Skeletal muscle satellite cell (primary cell): ENCODE measurements at regions not wholly inside any gene's neighbourhood (a gene's known extent, or its start where the extent isn't known, plus 50 kb on each side); places are given as distances from the start of the nearest gene placed in this dataset.

Source experiments
- H3K27me3 ChIP-seq: 2 replicates; pipeline ENCODE4 v1.7.0; 2013; ENCODE audit warnings: low read length; ENCODE audit not compliant: control insufficient read depth, insufficient read depth
- H3K36me3 ChIP-seq: 2 replicates; pipeline ENCODE4 v1.7.0; 2013; ENCODE audit warnings: mild to moderate bottlenecking, control low read depth, low read length; ENCODE audit not compliant: insufficient read depth
- H3K4me1 ChIP-seq: 2 replicates; pipeline ENCODE4 v1.7.0; 2013; ENCODE audit warnings: low read length; ENCODE audit not compliant: control insufficient read depth, insufficient read depth
- H3K4me2 ChIP-seq: 2 replicates; pipeline ENCODE4 v1.7.0; 2013; ENCODE audit warnings: mild to moderate bottlenecking, low read length
- H3K4me3 ChIP-seq: 2 replicates; pipeline ENCODE4 v1.7.0; 2013; ENCODE audit warnings: low read length
- H3K9ac ChIP-seq: 2 replicates; pipeline ENCODE4 v1.7.0; 2013; ENCODE audit warnings: mild to moderate bottlenecking, low read depth, low read length, moderate library complexity
- H3K9me3 ChIP-seq: replicated peaks from 2 replicates; pipeline ENCODE4 v1.7.0; 2013; ENCODE audit warnings: mild to moderate bottlenecking, control low read depth, low read length

DNA sequence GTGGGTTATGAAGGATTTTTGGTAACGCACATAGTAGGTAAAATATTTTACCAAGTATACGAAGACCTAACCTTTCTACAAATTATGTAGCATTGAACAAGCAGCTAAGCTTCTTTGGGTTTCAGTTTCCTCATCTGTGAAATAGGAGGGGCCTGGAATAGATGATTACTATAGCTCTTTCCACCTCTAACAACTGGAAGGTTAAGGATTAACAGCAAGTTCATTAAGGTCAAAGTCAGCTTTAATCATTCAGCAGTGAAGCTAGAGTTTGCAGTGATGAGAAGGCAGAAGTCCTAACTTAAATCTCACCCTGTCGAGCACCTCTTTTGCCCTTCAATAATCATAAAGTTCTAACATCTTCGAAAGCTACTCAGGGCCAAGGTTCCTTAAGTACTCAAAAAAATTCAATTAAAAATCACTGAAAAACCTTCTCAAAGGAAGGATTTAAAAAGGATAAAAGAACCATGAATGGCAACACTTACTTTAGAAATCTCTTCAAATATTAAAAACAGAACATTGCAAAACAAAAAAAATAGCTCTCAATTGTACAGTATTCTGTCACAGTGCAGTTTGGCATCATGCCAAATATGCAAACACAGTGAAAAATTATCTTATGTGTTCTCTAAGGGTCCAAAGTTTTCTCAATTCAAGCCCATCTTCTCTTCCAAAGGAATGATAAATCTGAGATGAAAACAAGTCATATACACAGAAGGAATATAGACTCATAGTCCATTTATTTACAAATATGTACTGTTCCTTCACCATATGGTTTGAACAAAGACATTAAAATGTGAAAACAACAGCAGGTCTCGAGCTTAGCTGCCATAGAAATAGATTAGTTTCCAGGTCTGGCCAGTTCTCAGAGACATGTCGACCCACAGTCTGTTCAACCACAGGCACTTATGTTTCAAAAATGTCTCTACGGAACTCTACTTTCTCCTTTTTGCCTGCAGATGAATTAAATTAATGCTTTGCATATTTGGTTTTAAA is 152.0 kb upstream of the SLC13A1 start:
- H3K36me3 ChIP-seq, result no peaks in the 10 kb centered on the region
- H3K9me3 ChIP-seq, result no peaks in the 10 kb centered on the region
- no peak overlapping the region for H3K9ac ChIP-seq
- H3K4me1 ChIP-seq, result peaks cover 3% of the 10 kb centered on the region
- no peaks in the 10 kb centered on the region for H3K27me3 ChIP-seq
- H3K4me2 ChIP-seq, result no peak overlapping the region
- no peak overlapping the region for H3K4me3 ChIP-seq

DNA sequence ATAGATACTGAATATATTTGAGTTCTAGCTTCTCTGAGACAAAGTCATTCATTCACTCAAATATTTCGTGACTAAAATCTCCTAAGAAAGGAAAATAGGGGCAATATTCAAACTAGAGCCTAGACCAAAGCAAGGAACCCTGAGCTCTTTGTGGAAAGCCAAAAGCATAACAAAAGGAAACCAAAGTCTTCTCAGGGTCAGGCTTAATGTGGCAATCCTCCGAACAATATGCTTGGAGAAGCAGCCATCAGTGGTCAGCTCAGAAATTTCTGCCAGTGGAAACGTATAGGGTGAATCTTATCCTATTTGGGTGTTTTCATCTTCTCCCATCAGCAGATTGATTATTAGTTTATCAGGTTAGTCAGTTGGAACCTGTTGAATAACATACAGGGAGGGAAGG is 151.3 kb upstream of the SLC13A1 start:
- Histone ChIP-seq H3K27me3 (no peaks in the 10 kb centered on the region), H3K4me2 (no peak overlapping the region)

DNA sequence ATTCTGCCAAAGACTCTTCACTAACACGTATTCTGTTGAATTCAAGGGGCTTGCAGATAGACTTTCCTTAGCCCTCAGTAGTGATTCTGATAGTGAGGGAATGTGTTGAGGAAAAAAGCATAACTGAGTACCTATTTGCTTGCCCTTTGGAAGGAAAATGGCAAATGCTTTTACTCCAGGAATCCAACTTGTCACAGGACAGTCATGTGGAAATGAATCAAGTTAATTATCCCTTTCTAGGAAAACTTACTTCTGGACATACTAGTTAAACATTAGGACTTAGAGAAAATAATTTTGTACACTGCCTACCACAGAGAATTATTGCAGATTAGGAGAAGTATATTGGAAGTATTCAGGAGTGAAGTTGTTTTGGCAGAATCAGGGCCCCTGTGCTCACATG is 148.9 kb upstream of the SLC13A1 start:
- no peaks in the 10 kb centered on the region for H3K36me3 ChIP-seq

More for the DNA sequence above, 151.3 kb upstream of the SLC13A1 start:
- Histone ChIP-seq H3K9ac (no peak overlapping the region), H3K36me3 (no peaks in the 10 kb centered on the region), H3K4me3 (no peak overlapping the region), H3K9me3 (no peaks in the 10 kb centered on the region), H3K4me1 (peaks cover 3% of the 10 kb centered on the region)

DNA sequence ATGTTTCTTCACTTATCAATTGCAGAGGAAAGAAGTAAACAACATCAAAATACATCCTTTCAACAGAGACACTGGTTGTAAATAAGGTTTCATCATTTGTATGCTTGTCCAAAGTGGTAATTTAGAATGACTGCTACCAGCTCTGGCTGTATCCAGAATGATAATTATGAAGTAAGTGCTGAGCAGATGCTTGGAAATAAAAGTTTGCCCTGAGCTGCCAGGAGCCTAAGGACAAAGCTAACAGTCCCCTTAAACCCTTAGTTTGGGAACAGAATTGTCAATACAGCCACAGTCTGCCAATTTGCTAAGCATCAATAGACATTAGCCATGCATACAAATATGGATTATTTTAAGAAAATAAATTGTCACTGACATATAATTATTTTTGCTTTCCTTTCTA is 147.0 kb upstream of the SLC13A1 start:
- H3K36me3 ChIP-seq, result no peaks in the 10 kb centered on the region
- H3K4me2 ChIP-seq, result no peak overlapping the region
- H3K9ac ChIP-seq, result no peak overlapping the region
- H3K4me3 ChIP-seq, result no peak overlapping the region
- H3K27me3 ChIP-seq, result no peaks in the 10 kb centered on the region
- no peaks in the 10 kb centered on the region for H3K9me3 ChIP-seq
- no peaks in the 10 kb centered on the region for H3K4me1 ChIP-seq

More for the DNA sequence above, 148.9 kb upstream of the SLC13A1 start:
- H3K4me1 ChIP-seq, result peaks cover 3% of the 10 kb centered on the region
- H3K9ac ChIP-seq, result no peak overlapping the region
- no peak overlapping the region for H3K4me2 ChIP-seq
- H3K4me3 ChIP-seq, result no peak overlapping the region
- no peaks in the 10 kb centered on the region for H3K27me3 ChIP-seq
- H3K9me3 ChIP-seq, result no peaks in the 10 kb centered on the region

DNA sequence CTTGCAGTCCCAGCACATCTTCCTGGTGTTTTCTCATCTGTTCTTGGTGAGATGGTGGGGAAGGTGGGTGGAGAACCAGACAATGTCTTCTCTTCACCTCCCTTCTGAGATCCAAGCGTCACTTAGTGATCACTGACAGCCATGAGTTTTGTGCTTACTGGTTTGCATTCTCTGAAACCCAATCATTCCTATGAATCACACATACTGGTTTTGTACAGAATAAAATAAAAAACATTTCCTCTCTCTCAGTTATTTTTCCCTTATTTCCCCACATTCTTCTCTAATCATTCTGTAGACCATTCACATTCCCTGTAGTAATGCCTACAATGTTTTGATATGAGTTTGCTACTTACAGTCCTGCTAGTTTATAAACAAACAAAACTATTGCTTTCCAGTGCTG is 143.8 kb upstream of the SLC13A1 start:
- Histone ChIP-seq H3K4me2 (no peak overlapping the region), H3K9me3 (no peaks in the 10 kb centered on the region), H3K27me3 (no peaks in the 10 kb centered on the region), H3K9ac (no peak overlapping the region), H3K4me3 (no peak overlapping the region), H3K36me3 (no peaks in the 10 kb centered on the region), H3K4me1 (no peaks in the 10 kb centered on the region)

- Histone ChIP-seq H3K4me2 (no peak overlapping the region), H3K4me3 (no peak overlapping the region), H3K9ac (no peak overlapping the region), H3K4me1 (no peaks in the 10 kb centered on the region), H3K9me3 (no peaks in the 10 kb centered on the region), H3K27me3 (no peaks in the 10 kb centered on the region), H3K36me3 (no peaks in the 10 kb centered on the region)
Observed at GRCh38 chr7:123341102-123341501, 141.3 kb upstream of the SLC13A1 start.

GRCh38 chr7:123338688-123339087 is 138.9 kb upstream of the SLC13A1 start:
- Histone ChIP-seq H3K9me3 (no peaks in the 10 kb centered on the region), H3K27me3 (no peaks in the 10 kb centered on the region), H3K9ac (no peak overlapping the region), H3K36me3 (no peaks in the 10 kb centered on the region), H3K4me3 (no peak overlapping the region), H3K4me1 (no peaks in the 10 kb centered on the region), H3K4me2 (no peak overlapping the region)

- Histone ChIP-seq H3K4me1 (no peaks in the 10 kb centered on the region), H3K36me3 (no peaks in the 10 kb centered on the region), H3K9me3 (no peaks in the 10 kb centered on the region), H3K4me3 (no peak overlapping the region), H3K9ac (no peak overlapping the region), H3K4me2 (no peak overlapping the region), H3K27me3 (no peaks in the 10 kb centered on the region)
Observed at GRCh38 chr7:123329988-123330643, 130.3 kb upstream of the SLC13A1 start.

DNA sequence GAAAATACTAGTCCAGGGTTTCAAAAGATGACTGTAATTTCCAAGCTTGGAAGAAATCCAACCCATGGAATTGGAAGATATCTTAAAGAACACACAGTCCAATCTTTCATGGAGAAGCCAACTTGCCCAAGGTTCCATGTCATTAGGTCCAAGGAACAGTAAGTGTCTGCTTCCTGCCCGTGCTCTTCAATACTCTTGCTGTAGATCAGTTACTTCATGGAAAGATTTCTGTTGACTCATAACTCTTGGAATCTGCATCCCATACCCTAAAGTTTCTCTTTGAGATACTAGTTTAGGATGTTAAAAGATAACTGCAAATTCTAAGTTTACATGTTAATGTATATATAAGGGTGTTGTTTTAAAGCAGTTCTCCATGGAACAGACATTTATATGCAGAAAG is 127.9 kb upstream of the SLC13A1 start:
- Histone ChIP-seq H3K4me1 (no peaks in the 10 kb centered on the region), H3K36me3 (no peaks in the 10 kb centered on the region), H3K9me3 (no peaks in the 10 kb centered on the region), H3K27me3 (no peaks in the 10 kb centered on the region), H3K4me2 (no peak overlapping the region), H3K4me3 (no peak overlapping the region), H3K9ac (no peak overlapping the region)

DNA sequence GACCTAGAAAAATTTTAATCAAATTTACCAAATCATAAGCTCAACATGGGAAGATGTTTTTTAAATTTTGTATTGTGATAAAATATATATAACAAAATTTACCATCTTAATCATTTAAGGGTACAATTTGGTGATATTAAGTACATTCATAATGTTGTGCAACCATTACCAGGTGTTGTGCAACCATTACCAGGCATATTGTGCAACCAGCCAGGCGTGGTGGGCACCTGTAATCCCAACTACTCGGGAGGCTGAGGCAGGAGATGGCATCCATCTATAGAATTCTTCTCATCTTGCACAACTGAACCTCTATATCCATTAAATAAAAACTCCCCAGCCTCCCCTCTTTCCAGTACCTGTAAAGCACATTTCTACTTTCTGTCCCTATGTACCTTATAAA is 124.5 kb upstream of the SLC13A1 start:
- Histone ChIP-seq H3K9ac (no peak overlapping the region), H3K4me1 (no peaks in the 10 kb centered on the region), H3K27me3 (no peaks in the 10 kb centered on the region), H3K9me3 (no peaks in the 10 kb centered on the region), H3K4me2 (no peak overlapping the region), H3K36me3 (no peaks in the 10 kb centered on the region), H3K4me3 (no peak overlapping the region)

- H3K9me3 ChIP-seq, result no peaks in the 10 kb centered on the region
- no peaks in the 10 kb centered on the region for H3K4me1 ChIP-seq
- H3K9ac ChIP-seq, result no peak overlapping the region
- no peak overlapping the region for H3K4me2 ChIP-seq
- H3K27me3 ChIP-seq, result no peaks in the 10 kb centered on the region
- no peaks in the 10 kb centered on the region for H3K36me3 ChIP-seq
- H3K4me3 ChIP-seq, result no peak overlapping the region
Observed at GRCh38 chr7:123323689-123324088, 123.9 kb upstream of the SLC13A1 start.
